VCaP (cell line): ENCODE measurements at regions not wholly inside any gene's neighbourhood (a gene's known extent, or its start where the extent isn't known, plus 50 kb on each side); places are given as distances from the start of the nearest gene placed in this dataset.

Experiments used
- H3K27ac ChIP-seq: fragments of 450-650 bp; 2 replicates; pipeline ENCODE4 v1.5.1; 2017
- CTCF ChIP-seq: fragments of 450-650 bp; conservative IDR thresholded peaks from 2 replicates; pipeline ENCODE4 v1.5.1; 2017; ENCODE audit warnings: mild to moderate bottlenecking, moderate library complexity

GRCh38 chr15:39406485-39406884 lies 174.4 kb upstream of the THBS1 start:
- no peak for TF ChIP-seq CTCF
- no peak overlapping the region for H3K27ac ChIP-seq

DNA sequence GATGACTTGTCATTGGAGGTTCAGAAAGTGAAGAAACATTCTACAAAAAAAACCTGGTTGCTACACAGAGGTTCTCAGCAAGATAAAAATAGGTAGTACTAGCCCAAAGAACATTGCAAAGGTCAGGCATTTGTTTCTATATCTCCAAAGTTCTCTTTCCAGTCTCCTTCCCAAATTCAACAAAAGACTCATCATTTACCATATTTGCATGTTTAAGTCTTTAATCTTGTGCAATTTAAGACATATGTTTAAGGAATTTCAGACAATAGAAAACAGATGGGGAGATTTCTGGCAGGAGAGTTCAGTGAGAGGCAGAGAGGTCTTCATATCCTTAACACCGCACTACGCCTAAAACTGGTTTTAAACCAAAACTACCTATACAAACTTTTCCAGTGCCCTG lies 173.8 kb upstream of the THBS1 start:
- no peak overlapping the region for H3K27ac ChIP-seq
- no peak for TF ChIP-seq CTCF

GRCh38 chr15:39409876-39410530 lies 170.9 kb upstream of the THBS1 start:
- no peak for TF ChIP-seq CTCF

DNA sequence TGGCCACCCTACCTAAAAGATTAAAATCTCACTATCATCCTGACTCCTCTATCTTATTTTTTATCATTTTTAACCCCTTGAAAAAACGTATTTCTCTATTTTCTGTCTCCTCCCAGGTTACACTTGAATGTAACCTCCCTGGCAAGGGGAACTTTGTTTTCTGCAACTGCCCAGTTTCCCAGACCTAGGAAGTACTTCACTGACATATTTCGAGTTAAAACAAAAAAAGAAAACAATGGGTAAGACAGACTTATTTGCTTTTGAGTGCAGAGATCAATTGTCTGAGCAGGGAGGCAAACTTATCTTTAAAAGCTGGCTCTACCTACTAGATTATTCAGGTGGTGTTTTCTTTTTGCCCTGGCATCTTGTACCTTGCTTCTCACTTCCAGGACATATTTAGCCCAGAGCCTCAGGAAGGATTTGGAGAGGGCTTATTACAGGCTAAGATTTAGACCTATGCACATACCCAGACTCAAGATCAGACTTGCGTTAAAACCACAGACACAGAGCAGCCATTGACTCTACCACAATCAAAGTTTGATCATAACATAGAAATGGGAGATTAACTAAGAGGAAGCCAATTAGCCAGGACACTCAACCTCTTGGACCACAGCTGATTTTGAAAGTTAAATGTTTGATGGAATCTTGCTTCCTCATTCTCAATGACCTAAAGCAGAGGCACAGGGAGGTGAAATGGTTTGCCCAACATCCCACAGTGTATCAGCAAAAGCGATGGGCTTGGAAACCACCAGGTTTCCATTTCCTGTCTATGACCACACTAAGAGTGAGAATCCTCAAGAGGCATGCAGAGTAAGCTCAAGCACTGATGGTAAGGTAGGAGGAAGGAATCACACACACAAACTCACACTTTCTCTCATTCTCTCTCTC lies 169.5 kb upstream of the THBS1 start:
- TF ChIP-seq CTCF = no peak
- H3K27ac ChIP-seq = no peak overlapping the region

More at GRCh38 chr15:39409876-39410530, 170.9 kb upstream of the THBS1 start:
- H3K27ac ChIP-seq = no peak overlapping the region

DNA sequence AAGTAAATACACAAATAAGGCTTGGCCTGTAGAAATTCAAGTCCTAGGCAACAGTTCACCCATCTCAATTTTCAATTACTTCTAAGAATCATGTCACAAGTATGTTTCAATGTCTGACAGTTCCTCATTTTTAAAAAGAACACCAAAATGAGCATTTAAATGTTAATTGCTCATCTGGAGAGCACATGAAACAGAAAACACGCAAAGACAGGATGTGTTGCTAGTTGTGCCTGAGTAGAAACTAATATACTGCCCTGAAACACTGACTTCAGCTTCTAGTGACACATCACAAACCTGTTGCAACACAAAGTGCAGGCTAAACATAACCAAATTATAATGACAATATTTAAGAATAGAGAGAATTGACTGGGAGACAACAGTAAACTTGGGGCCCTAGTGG lies 167.3 kb upstream of the THBS1 start:
- H3K27ac ChIP-seq = no peak overlapping the region
- no peak for TF ChIP-seq CTCF

- no peak overlapping the region for H3K27ac ChIP-seq
- TF ChIP-seq CTCF = no peak
Observed at GRCh38 chr15:39414201-39414600, 166.7 kb upstream of the THBS1 start.

- no peak overlapping the region for H3K27ac ChIP-seq
- no peak for TF ChIP-seq CTCF
Observed at GRCh38 chr15:39415634-39416033, 165.2 kb upstream of the THBS1 start.
